ENCODE measurements at regions not wholly inside any gene's neighbourhood (a gene's known extent, or its start where the extent isn't known, plus 50 kb on each side); places are given as distances from the start of the nearest gene placed in this dataset.
A peak's percentile ranks its signal among the peaks of the same experiment; 100 is the strongest.

DNA sequence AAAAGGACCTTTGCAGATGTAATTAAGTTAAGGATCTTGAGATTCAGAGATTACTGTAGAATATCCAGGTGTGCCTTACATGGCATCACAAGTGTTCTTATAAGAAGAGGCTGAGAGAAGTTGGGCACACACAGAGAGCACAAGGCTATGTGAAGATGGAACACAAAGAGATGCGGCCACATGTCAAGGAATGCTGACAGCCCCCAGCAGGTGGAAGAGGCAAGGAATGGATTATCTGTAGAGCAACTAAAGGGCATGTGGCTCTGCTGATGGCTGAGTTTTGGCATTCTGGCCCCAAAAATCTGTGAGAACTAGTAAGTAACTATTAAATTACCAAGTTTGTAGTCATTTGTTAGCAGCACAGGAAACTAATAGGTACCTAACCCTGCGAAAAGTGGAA is 640.7 kb upstream of the PCDH15 start:
- H3K27ac ChIP-seq (ENCODE audit: low read length), result no peak overlapping the region
- H3K9me3 ChIP-seq (ENCODE audit: low read length), result no peaks in the 10 kb centered on the region
- H3K27me3 ChIP-seq (ENCODE audit: insufficient read depth, low read depth, low read length), result no peaks in the 10 kb centered on the region
- H3K4me2 ChIP-seq (ENCODE audit: low read length), result no peak overlapping the region
- H3K9me2 ChIP-seq (ENCODE audit: insufficient read depth, low read length), result no peaks in the 10 kb centered on the region
- H4K20me1 ChIP-seq (ENCODE audit: insufficient read depth), result no peaks in the 10 kb centered on the region
- no peaks in the 10 kb centered on the region for H3F3A ChIP-seq (ENCODE audit: insufficient read depth, low read length, poor library complexity, severe bottlenecking)
- no peak overlapping the region for H3K9ac ChIP-seq (ENCODE audit: low read length)
- H3K36me3 ChIP-seq (ENCODE audit: insufficient read depth, low read length), result no peaks in the 10 kb centered on the region
- TF ChIP-seq MXI1 (conservative IDR thresholded peaks at IDR 0.05; ENCODE audit: poor library complexity, severe bottlenecking) (no peak), EP300 (conservative IDR thresholded peaks at IDR 0.05; ENCODE audit: poor library complexity, severe bottlenecking) (no peak)
- no peak overlapping the region for H3K4me3 ChIP-seq (ENCODE audit: low read length)
- H3K79me2 ChIP-seq (replicated peaks; ENCODE audit: insufficient read depth, low read length), result no peaks in the 10 kb centered on the region
- H2AFZ ChIP-seq (ENCODE audit: low read depth, low read length), result no peak overlapping the region

- no peaks in the 10 kb centered on the region for H3K9me2 ChIP-seq (ENCODE audit: insufficient read depth, low read length)
- no peaks in the 10 kb centered on the region for H3K9me3 ChIP-seq (ENCODE audit: low read length)
- H3K4me3 ChIP-seq (ENCODE audit: low read length), result no peak overlapping the region
- no peaks in the 10 kb centered on the region for H3K79me2 ChIP-seq (replicated peaks; ENCODE audit: insufficient read depth, low read length)
- no peak overlapping the region for H3K9ac ChIP-seq (ENCODE audit: low read length)
- no peaks in the 10 kb centered on the region for H3K36me3 ChIP-seq (ENCODE audit: insufficient read depth, low read length)
- no peaks in the 10 kb centered on the region for H3K27me3 ChIP-seq (ENCODE audit: insufficient read depth, low read depth, low read length)
- TF ChIP-seq EP300 (conservative IDR thresholded peaks at IDR 0.05; ENCODE audit: poor library complexity, severe bottlenecking) (no peak), TAF1 (IDR thresholded peaks at IDR 0.05; ENCODE audit: low read depth) (no peak), REST (IDR thresholded peaks at IDR 0.05; ENCODE audit: borderline replicate concordance) (no peak), EZH2 (IDR thresholded peaks at IDR 0.05; ENCODE audit: borderline replicate concordance, insufficient read depth, low read length, poor library complexity, severe bottlenecking) (no peak), SMC3 (conservative IDR thresholded peaks at IDR 0.05; ENCODE audit: poor library complexity) (no peak), POLR2AphosphoS5 (IDR thresholded peaks at IDR 0.05) (no peak), CTCF (IDR thresholded peaks at IDR 0.05; ENCODE audit: poor library complexity, severe bottlenecking) (no peak), RAD21 (conservative IDR thresholded peaks at IDR 0.05) (no peak), MXI1 (conservative IDR thresholded peaks at IDR 0.05; ENCODE audit: poor library complexity, severe bottlenecking) (no peak)
- H3F3A ChIP-seq (ENCODE audit: insufficient read depth, low read length, poor library complexity, severe bottlenecking), result no peaks in the 10 kb centered on the region
- H3K27ac ChIP-seq (ENCODE audit: low read length), result no peak overlapping the region
- no peak overlapping the region for H3K4me2 ChIP-seq (ENCODE audit: low read length)
- H2AFZ ChIP-seq (ENCODE audit: low read depth, low read length), result no peak overlapping the region
- H4K20me1 ChIP-seq (ENCODE audit: insufficient read depth), result no peaks in the 10 kb centered on the region
Observed at GRCh38 chr10:55426138-55426537, 625.1 kb upstream of the PCDH15 start.

DNA sequence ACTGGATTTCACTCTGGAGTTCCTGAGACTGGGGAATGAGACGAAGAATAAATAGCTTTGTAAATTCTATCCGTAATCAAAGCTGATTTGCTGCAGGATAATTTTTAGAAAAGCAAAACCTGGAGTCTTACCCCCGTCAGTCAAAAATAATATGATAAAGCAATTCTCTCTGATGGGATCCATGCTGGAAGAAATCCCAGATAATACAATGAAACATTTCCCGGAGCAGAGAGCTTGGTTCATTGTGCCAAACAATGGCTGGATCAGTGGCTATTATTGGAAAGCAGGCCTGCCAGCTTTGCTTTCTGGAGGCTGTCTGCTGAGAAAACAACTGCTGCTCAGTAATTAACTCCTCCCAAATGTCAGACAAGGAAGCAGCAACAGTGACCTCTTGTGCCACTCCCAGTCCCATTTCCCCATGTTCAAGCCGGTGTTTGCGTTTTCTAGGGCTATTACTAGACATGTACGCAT is 609.4 kb upstream of the PCDH15 start:
- Histone ChIP-seq H3K4me2 (ENCODE audit: low read length) (no peak overlapping the region), H3K9ac (ENCODE audit: low read length) (peak overlapping the region; percentile 20), H3K27ac (ENCODE audit: low read length) (peak overlapping the region; percentile 44), H3K4me3 (ENCODE audit: low read length) (no peak overlapping the region), H3K36me3 (ENCODE audit: insufficient read depth, low read length) (no peaks in the 10 kb centered on the region), H3F3A (ENCODE audit: insufficient read depth, low read length, poor library complexity, severe bottlenecking) (no peaks in the 10 kb centered on the region), H3K9me3 (ENCODE audit: low read length) (no peaks in the 10 kb centered on the region), H3K9me2 (ENCODE audit: insufficient read depth, low read length) (no peaks in the 10 kb centered on the region), H4K20me1 (ENCODE audit: insufficient read depth) (no peaks in the 10 kb centered on the region), H3K79me2 (replicated peaks; ENCODE audit: insufficient read depth, low read length) (no peaks in the 10 kb centered on the region), H2AFZ (ENCODE audit: low read depth, low read length) (no peak overlapping the region), H3K27me3 (ENCODE audit: insufficient read depth, low read depth, low read length) (no peaks in the 10 kb centered on the region)
- peak; percentile 40 for TF ChIP-seq CTCF (IDR thresholded peaks at IDR 0.05; ENCODE audit: poor library complexity, severe bottlenecking)
- TF ChIP-seq EZH2 (IDR thresholded peaks at IDR 0.05; ENCODE audit: borderline replicate concordance, insufficient read depth, low read length, poor library complexity, severe bottlenecking), result no peak
- TF ChIP-seq EP300 (conservative IDR thresholded peaks at IDR 0.05; ENCODE audit: poor library complexity, severe bottlenecking), result no peak
- TF ChIP-seq TAF1 (IDR thresholded peaks at IDR 0.05; ENCODE audit: low read depth), result no peak
- peak; percentile 19 for TF ChIP-seq POLR2AphosphoS5 (IDR thresholded peaks at IDR 0.05)
- no peak for TF ChIP-seq MXI1 (conservative IDR thresholded peaks at IDR 0.05; ENCODE audit: poor library complexity, severe bottlenecking)
- peak; percentile 43 for TF ChIP-seq SMC3 (conservative IDR thresholded peaks at IDR 0.05; ENCODE audit: poor library complexity)
- TF ChIP-seq REST (IDR thresholded peaks at IDR 0.05; ENCODE audit: borderline replicate concordance), result no peak
- TF ChIP-seq RAD21 (conservative IDR thresholded peaks at IDR 0.05), result peak; percentile 54

Data from neural cell (in vitro differentiated cells).